GM12865 (cell line): ENCODE measurements at regions not wholly inside any gene's neighbourhood (a gene's known extent, or its start where the extent isn't known, plus 50 kb on each side); places are given as distances from the start of the nearest gene placed in this dataset.

ENCODE experiments used
- DNase-seq: peaks from one replicate; pipeline ENCODE4 v3.0.0; 2010; ENCODE audit warnings: low read depth
- H3K4me3 ChIP-seq: 2 replicates; pipeline ENCODE4 v1.5.1; 2011; ENCODE audit warnings: mild to moderate bottlenecking, low read depth, low read length, control low read depth
- TF ChIP-seq, protein P1 (sequence below): IDR thresholded peaks from 2 replicates; pipeline ENCODE4 v1.5.1; 2011; ENCODE audit warnings: low read length, control low read depth, low read depth, inconsistent platforms; ENCODE audit not compliant: insufficient read depth; ENCODE audit errors: missing control alignments

DNA sequence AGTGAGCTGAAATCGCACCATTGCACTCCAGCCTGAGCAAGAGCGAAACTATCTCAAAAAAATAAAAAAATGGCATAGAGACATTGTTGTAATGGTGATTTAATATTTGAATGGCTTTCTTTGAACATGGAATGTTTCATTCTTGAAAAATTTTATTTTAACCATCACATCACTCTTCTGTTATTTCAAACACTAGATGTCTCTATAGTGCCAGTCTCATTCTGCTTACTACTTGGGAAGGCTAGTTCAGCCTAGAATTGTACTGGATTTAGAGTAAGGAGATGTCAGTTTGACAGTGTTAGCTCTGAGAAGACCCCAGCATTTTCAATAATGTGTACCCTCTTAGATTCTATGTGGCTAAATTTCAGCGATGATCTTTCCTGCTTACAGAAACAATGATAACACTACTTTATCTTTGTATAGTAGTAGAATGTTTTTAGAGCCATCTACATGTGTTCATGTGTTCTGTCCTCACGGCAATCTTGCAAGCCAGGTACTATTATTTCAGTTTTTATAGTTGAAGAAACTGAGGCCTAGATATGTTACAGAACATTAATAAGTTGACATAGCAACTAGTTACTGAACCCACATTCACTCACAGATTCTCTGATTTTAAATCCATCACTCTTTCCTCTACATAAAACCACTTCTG lies 142.9 kb upstream of the ZSWIM2 start:
- H3K4me3 ChIP-seq, result no peak overlapping the region
- TF ChIP-seq, protein P1, sequence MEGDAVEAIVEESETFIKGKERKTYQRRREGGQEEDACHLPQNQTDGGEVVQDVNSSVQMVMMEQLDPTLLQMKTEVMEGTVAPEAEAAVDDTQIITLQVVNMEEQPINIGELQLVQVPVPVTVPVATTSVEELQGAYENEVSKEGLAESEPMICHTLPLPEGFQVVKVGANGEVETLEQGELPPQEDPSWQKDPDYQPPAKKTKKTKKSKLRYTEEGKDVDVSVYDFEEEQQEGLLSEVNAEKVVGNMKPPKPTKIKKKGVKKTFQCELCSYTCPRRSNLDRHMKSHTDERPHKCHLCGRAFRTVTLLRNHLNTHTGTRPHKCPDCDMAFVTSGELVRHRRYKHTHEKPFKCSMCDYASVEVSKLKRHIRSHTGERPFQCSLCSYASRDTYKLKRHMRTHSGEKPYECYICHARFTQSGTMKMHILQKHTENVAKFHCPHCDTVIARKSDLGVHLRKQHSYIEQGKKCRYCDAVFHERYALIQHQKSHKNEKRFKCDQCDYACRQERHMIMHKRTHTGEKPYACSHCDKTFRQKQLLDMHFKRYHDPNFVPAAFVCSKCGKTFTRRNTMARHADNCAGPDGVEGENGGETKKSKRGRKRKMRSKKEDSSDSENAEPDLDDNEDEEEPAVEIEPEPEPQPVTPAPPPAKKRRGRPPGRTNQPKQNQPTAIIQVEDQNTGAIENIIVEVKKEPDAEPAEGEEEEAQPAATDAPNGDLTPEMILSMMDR, result no peak
- DNase-seq, result no peak

DNA sequence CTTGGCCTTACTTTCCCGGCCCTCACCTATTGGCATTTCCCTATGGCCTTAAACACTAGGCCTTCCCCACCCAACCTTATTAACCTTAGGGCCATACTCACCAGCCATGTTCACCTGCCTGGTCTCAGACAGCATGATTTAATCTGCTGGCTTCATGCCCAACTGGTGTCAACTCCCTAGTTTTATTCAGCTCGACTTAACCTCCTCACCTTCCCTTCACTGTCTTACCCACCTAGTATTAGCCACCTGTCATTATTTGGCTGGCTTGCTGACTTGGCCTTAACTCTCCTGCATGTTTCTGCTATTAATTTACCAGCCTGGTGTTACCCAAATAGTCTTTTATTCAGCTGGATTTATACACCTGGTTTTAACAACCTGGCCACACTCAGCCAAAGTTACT lies 136.0 kb upstream of the ZSWIM2 start:
- TF ChIP-seq, protein P1, result no peak
- no peak for DNase-seq

DNA sequence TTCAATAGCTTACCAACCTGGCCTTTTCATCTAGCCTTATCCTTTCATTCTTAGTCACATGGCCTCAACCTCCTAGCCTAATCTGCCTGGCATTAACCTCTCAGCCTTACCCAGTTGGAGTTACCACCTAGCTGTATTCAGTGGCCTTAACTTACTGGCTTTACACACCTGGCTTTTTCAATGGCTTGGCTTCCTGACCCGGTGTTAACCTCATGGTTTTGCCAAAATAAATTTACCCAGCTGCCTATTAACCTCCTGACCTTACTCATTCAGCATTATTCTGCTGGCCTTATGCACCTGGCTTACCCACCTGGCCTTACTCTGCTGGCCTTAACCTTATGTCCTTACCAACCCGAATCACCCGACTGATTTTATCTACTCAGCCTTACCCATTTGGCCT lies 135.5 kb upstream of the ZSWIM2 start:
- TF ChIP-seq, protein P1, result no peak

More for the DNA sequence above, 136.0 kb upstream of the ZSWIM2 start:
- H3K4me3 ChIP-seq, result no peak overlapping the region

DNA sequence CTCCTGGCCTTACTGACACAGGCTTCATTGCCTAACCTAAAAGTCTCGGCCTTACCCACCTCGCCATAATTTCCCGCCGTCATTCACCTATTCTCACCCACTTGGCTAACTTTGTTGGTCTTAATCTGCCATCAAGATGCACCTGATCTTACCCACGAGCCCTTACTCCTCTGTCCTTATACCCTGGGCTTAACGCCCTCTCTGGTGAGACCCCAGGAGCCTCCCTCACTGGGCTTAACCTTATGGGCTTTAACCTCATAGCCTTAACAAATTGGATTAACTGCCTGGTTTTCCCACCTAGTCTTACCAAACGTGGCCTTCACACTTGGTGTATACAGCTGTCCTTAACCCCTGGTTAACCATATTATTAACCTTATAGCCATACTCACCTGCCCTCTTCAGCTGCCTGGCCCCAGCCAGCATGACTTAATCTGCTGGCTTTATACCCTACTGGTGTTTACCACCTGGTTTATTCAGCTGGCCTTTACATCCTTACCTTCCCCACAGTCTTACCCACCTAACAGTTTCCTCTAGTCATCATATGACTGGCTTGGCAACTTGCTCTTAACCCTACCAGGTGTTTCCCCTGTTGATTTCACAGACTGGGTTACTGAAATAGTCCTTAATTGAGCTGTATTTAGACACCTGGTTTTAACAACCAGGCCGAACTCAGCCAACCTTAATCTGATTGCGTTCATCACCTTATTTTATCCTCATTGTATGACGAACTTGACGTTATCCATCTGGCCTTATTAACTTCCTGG lies 132.0 kb upstream of the ZSWIM2 start:
- no peak overlapping the region for H3K4me3 ChIP-seq
- TF ChIP-seq, protein P1, result no peak
- no peak for DNase-seq

More for the DNA sequence above, 135.5 kb upstream of the ZSWIM2 start:
- no peak overlapping the region for H3K4me3 ChIP-seq
- DNase-seq, result no peak

DNA sequence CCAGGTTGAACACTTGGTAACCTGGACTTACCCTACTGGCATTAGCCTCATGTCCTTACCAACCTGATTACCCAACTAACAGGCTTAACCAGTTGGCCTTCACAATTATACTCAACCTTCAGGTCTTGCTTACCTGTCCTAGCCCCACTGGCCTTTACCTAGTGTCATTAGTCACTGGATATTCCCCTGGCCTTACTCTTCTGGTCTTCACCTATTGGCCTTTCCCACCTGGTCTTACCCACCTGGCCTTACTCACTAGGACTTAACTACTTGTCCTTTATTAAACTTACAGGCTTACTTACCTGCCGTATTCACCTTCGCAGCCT lies 131.1 kb upstream of the ZSWIM2 start:
- H3K4me3 ChIP-seq, result no peak overlapping the region
- DNase-seq, result no peak
- TF ChIP-seq, protein P1, result no peak

DNA sequence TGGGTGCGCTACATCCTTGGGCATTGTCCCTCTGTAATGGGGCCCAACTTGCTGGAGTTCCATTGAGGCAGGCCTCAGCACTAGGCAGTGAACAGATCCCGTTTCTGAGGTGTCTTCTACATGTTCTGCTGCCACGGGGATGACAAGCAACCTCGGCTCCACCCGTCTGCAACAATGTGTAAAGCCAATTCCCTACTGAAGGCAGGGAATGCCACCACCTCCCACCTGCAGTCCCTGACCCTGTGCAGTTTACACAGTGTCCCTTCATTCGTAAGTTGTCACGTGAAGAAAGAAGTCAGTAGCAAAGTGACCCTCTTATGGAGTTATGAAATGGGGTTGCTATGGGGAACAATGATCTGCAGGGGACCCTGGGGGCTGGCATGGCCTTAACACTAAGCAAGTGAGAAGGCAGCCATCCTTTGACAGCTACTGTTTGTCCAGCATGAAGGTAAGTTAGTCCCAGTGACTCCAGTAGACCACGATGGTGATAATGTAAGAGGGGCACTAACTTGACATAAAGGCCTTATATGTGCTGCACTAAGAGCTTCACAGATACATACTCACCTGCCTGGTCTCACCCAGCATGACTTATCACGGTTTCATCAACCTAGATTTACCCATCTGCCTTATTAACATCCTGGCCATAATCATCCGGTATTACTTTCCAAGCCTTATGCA lies 130.6 kb upstream of the ZSWIM2 start:
- no peak overlapping the region for H3K4me3 ChIP-seq
- TF ChIP-seq, protein P1, result no peak
- no peak for DNase-seq
